Prostate gland (tissue), 2 donors: ENCODE measurements at regions not wholly inside any gene's neighbourhood (a gene's known extent, or its start where the extent isn't known, plus 50 kb on each side); places are given as distances from the start of the nearest gene placed in this dataset.

Experiments
- POLR2A ChIP-seq: fragments of 450-650 bp; IDR thresholded peaks from one replicate; pipeline ENCODE4 v1.6.1; 2016; ENCODE audit warnings: antibody characterized with exemption, mild to moderate bottlenecking
- POLR2AphosphoS5 ChIP-seq: sonication (generic); formaldehyde crosslinking; IDR thresholded peaks from one replicate; pipeline ENCODE4 v1.6.1; 2017; ENCODE audit warnings: antibody characterized with exemption
- TF ChIP-seq, protein P1 (sequence below), 4 experiments: fragments of 200-600 bp in 2 of 4; fragments of 450-650 bp in 2 of 4; sonication (generic) in 2 of 4; IDR thresholded peaks; 1 replicate in 3 of 4; 2 replicates in 1 of 4; pipeline ENCODE4 v1.5.1; 2016 to 2019; ENCODE audit warnings: antibody characterized with exemption in 4 of 4, mild to moderate bottlenecking in 2 of 4, moderate library complexity in 2 of 4

- TF ChIP-seq POLR2AphosphoS5 (no peak), POLR2A (no peak)
- TF ChIP-seq, protein P1, sequence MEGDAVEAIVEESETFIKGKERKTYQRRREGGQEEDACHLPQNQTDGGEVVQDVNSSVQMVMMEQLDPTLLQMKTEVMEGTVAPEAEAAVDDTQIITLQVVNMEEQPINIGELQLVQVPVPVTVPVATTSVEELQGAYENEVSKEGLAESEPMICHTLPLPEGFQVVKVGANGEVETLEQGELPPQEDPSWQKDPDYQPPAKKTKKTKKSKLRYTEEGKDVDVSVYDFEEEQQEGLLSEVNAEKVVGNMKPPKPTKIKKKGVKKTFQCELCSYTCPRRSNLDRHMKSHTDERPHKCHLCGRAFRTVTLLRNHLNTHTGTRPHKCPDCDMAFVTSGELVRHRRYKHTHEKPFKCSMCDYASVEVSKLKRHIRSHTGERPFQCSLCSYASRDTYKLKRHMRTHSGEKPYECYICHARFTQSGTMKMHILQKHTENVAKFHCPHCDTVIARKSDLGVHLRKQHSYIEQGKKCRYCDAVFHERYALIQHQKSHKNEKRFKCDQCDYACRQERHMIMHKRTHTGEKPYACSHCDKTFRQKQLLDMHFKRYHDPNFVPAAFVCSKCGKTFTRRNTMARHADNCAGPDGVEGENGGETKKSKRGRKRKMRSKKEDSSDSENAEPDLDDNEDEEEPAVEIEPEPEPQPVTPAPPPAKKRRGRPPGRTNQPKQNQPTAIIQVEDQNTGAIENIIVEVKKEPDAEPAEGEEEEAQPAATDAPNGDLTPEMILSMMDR (IDR thresholded peaks at IDR 0.05): no peak
Observed at GRCh38 chr22:48548391-48548790, 1279.3 kb downstream of the BRD1 start.
